ENCODE measurements at regions not wholly inside any gene's neighbourhood (a gene's known extent, or its start where the extent isn't known, plus 50 kb on each side); places are given as distances from the start of the nearest gene placed in this dataset.

DNA sequence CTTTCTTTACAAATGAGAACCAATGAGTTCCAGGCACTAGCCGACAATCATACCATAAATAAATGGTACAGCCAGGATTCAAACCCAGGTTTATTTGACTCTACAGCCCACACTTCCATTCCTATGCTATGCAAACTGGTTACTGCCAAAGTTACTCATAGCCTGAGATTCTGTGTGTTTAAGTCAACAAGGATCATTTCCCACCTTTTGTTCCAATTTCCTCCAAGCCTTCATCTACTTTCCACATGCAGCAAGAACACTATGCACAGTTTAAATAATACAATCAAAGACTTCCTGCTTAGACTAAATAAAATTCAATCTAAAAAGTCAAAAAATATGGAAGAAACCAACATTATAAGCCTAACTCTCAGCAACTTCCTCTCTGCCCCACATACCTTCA, 59.2 kb upstream of the KLF12 start:
- no peak overlapping the region for H3K4me3 ChIP-seq (ENCODE audit: control insufficient read depth, low read depth, low read length)
- TF ChIP-seq, protein P1, sequence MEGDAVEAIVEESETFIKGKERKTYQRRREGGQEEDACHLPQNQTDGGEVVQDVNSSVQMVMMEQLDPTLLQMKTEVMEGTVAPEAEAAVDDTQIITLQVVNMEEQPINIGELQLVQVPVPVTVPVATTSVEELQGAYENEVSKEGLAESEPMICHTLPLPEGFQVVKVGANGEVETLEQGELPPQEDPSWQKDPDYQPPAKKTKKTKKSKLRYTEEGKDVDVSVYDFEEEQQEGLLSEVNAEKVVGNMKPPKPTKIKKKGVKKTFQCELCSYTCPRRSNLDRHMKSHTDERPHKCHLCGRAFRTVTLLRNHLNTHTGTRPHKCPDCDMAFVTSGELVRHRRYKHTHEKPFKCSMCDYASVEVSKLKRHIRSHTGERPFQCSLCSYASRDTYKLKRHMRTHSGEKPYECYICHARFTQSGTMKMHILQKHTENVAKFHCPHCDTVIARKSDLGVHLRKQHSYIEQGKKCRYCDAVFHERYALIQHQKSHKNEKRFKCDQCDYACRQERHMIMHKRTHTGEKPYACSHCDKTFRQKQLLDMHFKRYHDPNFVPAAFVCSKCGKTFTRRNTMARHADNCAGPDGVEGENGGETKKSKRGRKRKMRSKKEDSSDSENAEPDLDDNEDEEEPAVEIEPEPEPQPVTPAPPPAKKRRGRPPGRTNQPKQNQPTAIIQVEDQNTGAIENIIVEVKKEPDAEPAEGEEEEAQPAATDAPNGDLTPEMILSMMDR (IDR thresholded peaks at IDR 0.05; ENCODE audit: control insufficient read depth, insufficient read depth, low read depth, low read length, missing control alignments): no peak
- DNase-seq (ENCODE audit: low read depth): no peak

DNA sequence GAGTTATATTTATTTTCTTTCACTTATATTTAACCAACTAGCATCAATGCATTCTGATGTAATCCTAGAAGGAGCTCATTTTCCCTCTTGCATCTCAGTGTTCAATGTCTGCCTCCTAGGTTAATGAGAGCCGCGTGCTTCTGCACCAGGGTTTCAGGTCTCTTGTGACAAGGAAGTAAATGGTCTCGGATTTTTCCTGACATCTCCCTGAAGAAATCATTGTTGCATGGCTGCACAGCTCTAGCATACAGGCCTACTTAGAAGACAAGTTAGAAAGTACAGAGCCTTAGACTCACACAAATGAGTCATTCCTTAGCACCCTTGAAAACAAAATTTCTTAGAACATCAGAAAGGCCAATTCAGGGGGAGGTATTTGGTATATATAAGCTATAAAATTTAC, 57.2 kb upstream of the KLF12 start:
- TF ChIP-seq, protein P1 (IDR thresholded peaks at IDR 0.05; ENCODE audit: control insufficient read depth, insufficient read depth, low read depth, low read length, missing control alignments): no peak
- H3K4me3 ChIP-seq (ENCODE audit: control insufficient read depth, low read depth, low read length): no peak overlapping the region
- no peak for DNase-seq (ENCODE audit: low read depth)

DNA sequence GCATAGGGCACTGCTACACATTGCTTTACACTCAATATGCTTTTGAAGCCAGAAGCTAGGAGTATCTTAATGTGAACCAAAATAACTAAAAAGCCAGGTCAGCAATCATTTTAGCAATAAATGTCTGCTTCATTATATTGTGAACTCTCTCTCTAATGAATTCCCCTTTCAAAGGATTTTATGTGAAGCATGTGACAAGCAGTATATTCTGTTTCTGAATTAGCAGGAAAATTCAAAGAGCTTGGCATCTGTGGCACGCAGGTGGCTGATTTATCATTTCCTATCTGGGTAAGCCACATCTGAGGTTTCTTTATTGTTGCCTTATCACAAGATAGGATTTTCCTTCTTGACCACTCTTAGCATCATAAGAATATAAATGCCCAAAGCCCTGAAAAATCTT, 56.8 kb upstream of the KLF12 start:
- TF ChIP-seq, protein P1 (IDR thresholded peaks at IDR 0.05; ENCODE audit: control insufficient read depth, insufficient read depth, low read depth, low read length, missing control alignments): no peak
- H3K4me3 ChIP-seq (ENCODE audit: control insufficient read depth, low read depth, low read length): no peak overlapping the region
- DNase-seq (ENCODE audit: low read depth): no peak

DNA sequence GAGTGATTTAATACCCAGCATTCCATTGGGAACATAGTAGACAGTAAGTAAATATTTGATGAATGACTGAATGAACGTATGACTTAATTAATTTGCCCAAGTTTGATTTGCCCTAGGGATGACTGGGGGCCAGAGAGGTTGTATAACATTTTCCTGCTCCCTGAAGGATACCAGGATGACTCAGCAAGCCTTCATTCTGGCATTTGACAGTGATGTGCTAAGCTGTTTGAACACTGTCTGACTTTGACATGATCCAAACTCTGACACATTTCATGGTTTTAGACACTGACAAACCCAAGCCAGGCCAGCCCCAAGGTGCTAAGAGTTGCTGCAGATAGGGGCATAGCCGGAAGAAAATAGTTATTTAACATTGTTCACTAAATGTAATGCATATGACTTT, 53.4 kb upstream of the KLF12 start:
- DNase-seq (ENCODE audit: low read depth): no peak
- TF ChIP-seq, protein P1 (IDR thresholded peaks at IDR 0.05; ENCODE audit: control insufficient read depth, insufficient read depth, low read depth, low read length, missing control alignments): no peak
- H3K4me3 ChIP-seq (ENCODE audit: control insufficient read depth, low read depth, low read length): no peak overlapping the region

DNA sequence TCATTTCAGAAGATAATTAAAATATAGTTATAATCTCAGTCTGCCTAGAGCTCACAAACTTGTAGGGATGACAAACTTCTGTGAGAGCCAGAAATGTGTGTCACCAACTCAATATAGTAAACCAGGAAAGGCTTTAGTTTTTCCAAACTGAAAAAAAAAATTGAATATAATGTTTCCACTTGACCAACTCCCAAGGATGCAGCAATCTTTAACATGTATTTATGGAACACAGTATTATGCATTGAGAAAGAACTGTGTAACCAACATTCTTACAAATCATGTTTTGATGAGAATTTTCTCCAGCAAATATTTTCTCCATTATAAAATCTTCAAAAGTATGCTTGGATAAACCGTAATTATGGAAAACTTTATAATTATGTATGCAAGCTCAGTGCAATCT, 50.1 kb upstream of the KLF12 start:
- TF ChIP-seq, protein P1 (IDR thresholded peaks at IDR 0.05; ENCODE audit: control insufficient read depth, insufficient read depth, low read depth, low read length, missing control alignments): no peak
- no peak overlapping the region for H3K4me3 ChIP-seq (ENCODE audit: control insufficient read depth, low read depth, low read length)
- no peak for DNase-seq (ENCODE audit: low read depth)
